C4-2B (cell line): ENCODE measurements at regions not wholly inside any gene's neighbourhood (a gene's known extent, or its start where the extent isn't known, plus 50 kb on each side); places are given as distances from the start of the nearest gene placed in this dataset.
A peak's percentile ranks its signal among the peaks of the same experiment; 100 is the strongest.
"Not testable (repeated sequence)": the region's sequence is repeated elsewhere in the genome, so short reads cannot be mapped to it uniquely, and the experiment has no call there.

Source experiments
- H3K27ac ChIP-seq: fragments of 450-650 bp; 2 replicates; pipeline ENCODE4 v1.5.1; 2017
- CTCF ChIP-seq: fragments of 450-650 bp; conservative IDR thresholded peaks from 2 replicates; pipeline ENCODE4 v1.5.1; 2017; ENCODE audit warnings: mild to moderate bottlenecking
- ZFX ChIP-seq: fragments of 450-650 bp; IDR thresholded peaks from 2 replicates; pipeline ENCODE4 v1.6.1; 2017

GRCh38 chr5:28809811-28810750 is 1771.7 kb upstream of the CDH9 start:
- no peak overlapping the region for H3K27ac ChIP-seq
- TF ChIP-seq ZFX (no peak), CTCF (no peak)

- no peak for TF ChIP-seq ZFX
- no peak for TF ChIP-seq CTCF
- no peak overlapping the region for H3K27ac ChIP-seq
These were observed 1770.8 kb upstream of the CDH9 start for GRCh38 chr5:28808967-28809810.

- TF ChIP-seq ZFX (no peak), CTCF (no peak)
- H3K27ac ChIP-seq = no peak overlapping the region
These were observed 1768.9 kb upstream of the CDH9 start for GRCh38 chr5:28807195-28807729.

- not testable (repeated sequence) for H3K27ac ChIP-seq
These were observed 1760.6 kb upstream of the CDH9 start for GRCh38 chr5:28799035-28799434.

- no peak overlapping the region for H3K27ac ChIP-seq
- TF ChIP-seq CTCF (no peak), ZFX (no peak)
These were observed 1750.6 kb upstream of the CDH9 start for GRCh38 chr5:28788954-28789353.

GRCh38 chr5:28780083-28780692 is 1741.8 kb upstream of the CDH9 start:
- no peak overlapping the region for H3K27ac ChIP-seq
- TF ChIP-seq ZFX (no peak), CTCF (no peak)

- H3K27ac ChIP-seq = no peak overlapping the region
- TF ChIP-seq ZFX (no peak), CTCF (peak; percentile 81)
These were observed 1740.9 kb upstream of the CDH9 start for GRCh38 chr5:28779161-28779754.
